ENCODE measurements at regions not wholly inside any gene's neighbourhood (a gene's known extent, or its start where the extent isn't known, plus 50 kb on each side); places are given as distances from the start of the nearest gene placed in this dataset.

GRCh38 chr13:31903111-31903815, 128.3 kb upstream of the FRY start:
- peaks cover 0 to 3% (median 1%) of the 10 kb centered on the region in 5 experiments for H3K27me3 ChIP-seq (replicated peaks in 2 of 5; ENCODE audit: control insufficient read depth in 4 of 5, insufficient read depth in 5 of 5, low read length in 4 of 5)
- no peaks in the 10 kb centered on the region for H3K36me3 ChIP-seq (ENCODE audit: control insufficient read depth in 4 of 4, insufficient read depth in 4 of 4, low read length in 3 of 4)
- peaks cover 4 to 38% (median 28%) of the 10 kb centered on the region in 4 experiments for H3K4me1 ChIP-seq (ENCODE audit: control extremely low read depth in 1 of 4, control insufficient read depth in 4 of 4, insufficient read depth in 4 of 4, low read length in 3 of 4)
- POLR2A ChIA-PET, result no interaction called here
- no peaks in the 10 kb centered on the region for H3K9me3 ChIP-seq (ENCODE audit: control extremely low read depth in 1 of 5, control insufficient read depth in 4 of 5, insufficient read depth in 2 of 5, low read depth in 1 of 5, low read length in 4 of 5)
- peak in 2 of 3 donors; percentile 33 to 41 for DNase-seq
- CTCF ChIA-PET, result interaction anchor here (0.6 to 1.0 kb wide), 2 partner anchors 17 to 50 kb away, joined by 3 to 4 read pairs; no protein-coding TSS in a partner anchor
- no peak overlapping the region for H3K27ac ChIP-seq (ENCODE audit: insufficient read depth in 1 of 2, low read depth in 1 of 2, low read length in 2 of 2, poor library complexity in 1 of 2, severe bottlenecking in 2 of 2)
- WGBS (ENCODE audit: insufficient coverage), result 19% methylated on average over 2 of the region's 7 CpGs
- peak overlapping the region in 2 of 7 experiments; percentile 29 to 35 for H3K4me3 ChIP-seq (ENCODE audit: control insufficient read depth in 1 of 7, extremely low read depth in 1 of 7, insufficient read depth in 4 of 7, low read depth in 2 of 7, low read length in 6 of 7)

- Histone ChIP-seq H3K27ac (ENCODE audit: insufficient read depth in 1 of 2, low read depth in 1 of 2, low read length in 2 of 2, poor library complexity in 1 of 2, severe bottlenecking in 2 of 2) (no peak overlapping the region), H3K4me3 (ENCODE audit: control insufficient read depth in 1 of 7, extremely low read depth in 1 of 7, insufficient read depth in 4 of 7, low read depth in 2 of 7, low read length in 6 of 7) (no peak overlapping the region), H3K9me3 (ENCODE audit: control extremely low read depth in 1 of 5, control insufficient read depth in 4 of 5, insufficient read depth in 2 of 5, low read depth in 1 of 5, low read length in 4 of 5) (no peaks in the 10 kb centered on the region), H3K4me1 (ENCODE audit: control extremely low read depth in 1 of 4, control insufficient read depth in 4 of 4, insufficient read depth in 4 of 4, low read length in 3 of 4) (peaks cover under 1 to 36% (median 24%) of the 10 kb centered on the region in 4 experiments), H3K36me3 (ENCODE audit: control insufficient read depth in 4 of 4, insufficient read depth in 4 of 4, low read length in 3 of 4) (no peaks in the 10 kb centered on the region), H3K27me3 (replicated peaks in 2 of 5; ENCODE audit: control insufficient read depth in 4 of 5, insufficient read depth in 5 of 5, low read length in 4 of 5) (peaks cover 0 to 3% (median 1%) of the 10 kb centered on the region in 5 experiments)
- no peak for DNase-seq
- ChIA-PET CTCF (interaction anchor here (0.8 to 1.8 kb wide), 9 partner anchors 8 to 176 kb away, joined by 3 to 6 read pairs (median 3); no protein-coding TSS in a partner anchor), POLR2A (interaction anchor here (0.6 kb wide), 2 partner anchors 70 to 1582 kb away, joined by 3 read pairs; no protein-coding TSS in a partner anchor)
- 79% methylated on average over 5 of the region's 6 CpGs for WGBS (ENCODE audit: insufficient coverage)
These were observed 126.4 kb upstream of the FRY start for GRCh38 chr13:31904941-31905824.

GRCh38 chr13:31905961-31906360, 125.6 kb upstream of the FRY start:
- no peaks in the 10 kb centered on the region for H3K36me3 ChIP-seq (ENCODE audit: control insufficient read depth in 4 of 4, insufficient read depth in 4 of 4, low read length in 3 of 4)
- peaks cover 0 to 3% (median 1%) of the 10 kb centered on the region in 5 experiments for H3K27me3 ChIP-seq (replicated peaks in 2 of 5; ENCODE audit: control insufficient read depth in 4 of 5, insufficient read depth in 5 of 5, low read length in 4 of 5)
- no peaks in the 10 kb centered on the region for H3K9me3 ChIP-seq (ENCODE audit: control extremely low read depth in 1 of 5, control insufficient read depth in 4 of 5, insufficient read depth in 2 of 5, low read depth in 1 of 5, low read length in 4 of 5)
- ChIA-PET CTCF (interaction anchor here (0.7 to 1.8 kb wide), 9 partner anchors 9 to 175 kb away, joined by 3 to 6 read pairs (median 3); no protein-coding TSS in a partner anchor), POLR2A (interaction anchor here (0.6 kb wide), 2 partner anchors 71 to 1583 kb away, joined by 3 read pairs; no protein-coding TSS in a partner anchor)
- peaks cover 5 to 43% (median 30%) of the 10 kb centered on the region in 4 experiments for H3K4me1 ChIP-seq (ENCODE audit: control extremely low read depth in 1 of 4, control insufficient read depth in 4 of 4, insufficient read depth in 4 of 4, low read length in 3 of 4)
- no peak overlapping the region for H3K4me3 ChIP-seq (ENCODE audit: control insufficient read depth in 1 of 7, extremely low read depth in 1 of 7, insufficient read depth in 4 of 7, low read depth in 2 of 7, low read length in 6 of 7)
- DNase-seq, result no peak
- H3K27ac ChIP-seq (ENCODE audit: insufficient read depth in 1 of 2, low read depth in 1 of 2, low read length in 2 of 2, poor library complexity in 1 of 2, severe bottlenecking in 2 of 2), result no peak overlapping the region
- 98% methylated on average over 7 of the region's 11 CpGs for WGBS (ENCODE audit: insufficient coverage)

DNA sequence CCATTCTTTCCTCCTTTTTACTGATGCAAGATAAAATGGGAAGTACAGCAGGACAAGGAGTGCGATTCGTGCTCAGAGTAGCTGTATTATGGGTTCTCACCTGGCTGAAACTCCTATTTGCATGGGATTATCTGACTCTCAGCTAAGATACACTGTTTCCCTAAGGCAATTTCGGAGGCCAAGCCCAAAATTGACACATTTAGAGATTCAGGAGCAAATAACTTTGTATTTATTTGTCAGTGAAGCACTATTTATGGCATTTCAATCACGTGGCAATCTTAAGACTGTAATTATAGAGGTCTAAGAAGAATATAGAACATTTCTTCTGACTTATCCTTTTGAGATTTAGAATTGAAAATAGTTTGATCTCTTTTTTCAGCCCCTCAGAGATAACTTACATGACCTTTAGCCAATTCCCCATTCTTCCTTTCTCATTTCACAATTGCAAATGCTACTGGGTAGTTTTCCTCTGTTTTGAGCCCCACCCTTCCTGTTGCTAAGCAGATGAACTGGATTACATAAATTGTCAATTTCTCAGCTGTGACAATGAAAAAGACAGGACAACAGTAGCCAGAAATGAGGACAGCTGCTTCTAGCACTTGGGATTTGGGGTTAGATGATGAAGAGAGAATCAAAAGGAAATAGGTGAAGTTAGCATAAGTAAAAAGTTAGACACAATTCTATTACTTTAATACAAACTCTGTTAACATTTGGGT, 122.7 kb upstream of the FRY start:
- no peaks in the 10 kb centered on the region for H3K9me3 ChIP-seq (ENCODE audit: control extremely low read depth in 1 of 5, control insufficient read depth in 4 of 5, insufficient read depth in 2 of 5, low read depth in 1 of 5, low read length in 4 of 5)
- H3K4me3 ChIP-seq (ENCODE audit: control insufficient read depth in 1 of 7, extremely low read depth in 1 of 7, insufficient read depth in 4 of 7, low read depth in 2 of 7, low read length in 6 of 7), result no peak overlapping the region
- WGBS (ENCODE audit: insufficient coverage), result 100% methylated on average over 3 of the region's 4 CpGs
- no peak overlapping the region for H3K27ac ChIP-seq (ENCODE audit: insufficient read depth in 1 of 2, low read depth in 1 of 2, low read length in 2 of 2, poor library complexity in 1 of 2, severe bottlenecking in 2 of 2)
- CTCF ChIA-PET, result interaction anchor here (0.9 to 4.0 kb wide), 15 partner anchors 10 to 337 kb away, joined by 3 to 40 read pairs (median 6); no protein-coding TSS in a partner anchor
- POLR2A ChIA-PET, result no interaction called here
- peaks cover 0 to 3% (median 0%) of the 10 kb centered on the region in 5 experiments for H3K27me3 ChIP-seq (replicated peaks in 2 of 5; ENCODE audit: control insufficient read depth in 4 of 5, insufficient read depth in 5 of 5, low read length in 4 of 5)
- no peak for DNase-seq
- peaks cover 5 to 31% (median 21%) of the 10 kb centered on the region in 4 experiments for H3K4me1 ChIP-seq (ENCODE audit: control extremely low read depth in 1 of 4, control insufficient read depth in 4 of 4, insufficient read depth in 4 of 4, low read length in 3 of 4)
- H3K36me3 ChIP-seq (ENCODE audit: control insufficient read depth in 4 of 4, insufficient read depth in 4 of 4, low read length in 3 of 4), result no peaks in the 10 kb centered on the region

DNA sequence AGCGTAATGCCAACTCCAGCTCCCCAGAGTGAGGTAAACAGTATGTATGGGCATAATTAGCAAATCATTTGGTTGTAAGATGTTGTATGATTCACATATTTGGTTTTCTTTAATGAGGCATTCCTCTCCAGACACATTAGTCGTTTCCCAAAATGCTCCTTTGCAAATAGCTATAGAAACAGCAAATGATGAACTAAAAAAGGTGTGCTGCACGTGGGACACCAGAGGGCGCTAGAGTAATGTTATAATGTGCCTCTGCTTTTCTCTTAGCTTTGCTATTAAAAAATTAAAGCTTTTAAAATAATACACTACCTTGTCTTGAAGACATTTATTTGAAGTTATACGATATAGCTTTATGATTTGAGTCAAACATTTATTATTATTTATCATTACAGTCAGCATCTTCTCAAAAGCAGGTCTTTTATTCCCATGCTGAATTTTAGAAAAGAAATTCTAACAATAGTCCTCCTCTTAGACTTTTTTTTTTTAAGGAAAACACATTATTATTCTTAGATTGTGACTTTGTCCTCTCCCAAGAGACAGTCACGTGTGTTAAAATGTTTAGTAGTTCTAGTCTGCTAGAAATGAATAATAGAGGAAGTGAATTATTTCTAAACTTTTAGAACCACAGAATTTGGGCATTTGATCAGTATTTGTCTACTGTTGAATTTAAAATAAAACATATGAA, 121.6 kb upstream of the FRY start:
- peak; percentile 72 to 85 (median 76) for DNase-seq
- peak overlapping the region in 1 of 7 experiments; percentile 6 for H3K4me3 ChIP-seq (ENCODE audit: control insufficient read depth in 1 of 7, extremely low read depth in 1 of 7, insufficient read depth in 4 of 7, low read depth in 2 of 7, low read length in 6 of 7)
- no peaks in the 10 kb centered on the region for H3K9me3 ChIP-seq (ENCODE audit: control extremely low read depth in 1 of 5, control insufficient read depth in 4 of 5, insufficient read depth in 2 of 5, low read depth in 1 of 5, low read length in 4 of 5)
- no CpG with 5 or more reads among the region's 6 CpGs for WGBS (ENCODE audit: insufficient coverage)
- H3K4me1 ChIP-seq (ENCODE audit: control extremely low read depth in 1 of 4, control insufficient read depth in 4 of 4, insufficient read depth in 4 of 4, low read length in 3 of 4), result peaks cover 5 to 22% (median 14%) of the 10 kb centered on the region in 4 experiments
- H3K27ac ChIP-seq (ENCODE audit: insufficient read depth in 1 of 2, low read depth in 1 of 2, low read length in 2 of 2, poor library complexity in 1 of 2, severe bottlenecking in 2 of 2), result no peak overlapping the region
- CTCF ChIA-PET, result interaction anchor here (0.6 to 4.0 kb wide), 40 partner anchors 8 to 336 kb away, joined by 3 to 40 read pairs (median 4); no protein-coding TSS in a partner anchor
- POLR2A ChIA-PET, result no interaction called here
- H3K36me3 ChIP-seq (ENCODE audit: control insufficient read depth in 4 of 4, insufficient read depth in 4 of 4, low read length in 3 of 4), result no peaks in the 10 kb centered on the region
- H3K27me3 ChIP-seq (replicated peaks in 2 of 5; ENCODE audit: control insufficient read depth in 4 of 5, insufficient read depth in 5 of 5, low read length in 4 of 5), result peaks cover 0 to 3% (median 0%) of the 10 kb centered on the region in 5 experiments

DNA sequence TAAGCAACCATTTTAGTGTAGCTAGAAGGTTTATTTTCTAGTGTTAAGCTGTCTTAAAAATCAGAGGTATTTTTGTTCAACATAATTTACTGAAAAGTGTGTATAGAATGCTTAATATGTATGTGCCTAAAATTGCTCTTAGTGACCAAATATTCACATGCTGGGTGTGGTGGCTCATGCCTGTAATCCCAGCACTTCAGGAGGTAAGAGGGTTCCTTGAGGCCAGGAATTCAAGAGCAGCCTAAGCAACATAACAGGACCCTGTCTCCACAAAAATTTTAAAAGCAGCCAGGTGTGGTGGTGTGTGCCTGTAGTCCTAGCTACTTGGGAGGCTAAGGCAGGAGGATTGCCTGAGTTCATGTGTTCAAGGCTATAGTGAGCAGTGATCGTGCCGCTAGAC, 120.9 kb upstream of the FRY start:
- Histone ChIP-seq H3K9me3 (ENCODE audit: control extremely low read depth in 1 of 5, control insufficient read depth in 4 of 5, insufficient read depth in 2 of 5, low read depth in 1 of 5, low read length in 4 of 5) (no peaks in the 10 kb centered on the region), H3K27me3 (replicated peaks in 2 of 5; ENCODE audit: control insufficient read depth in 4 of 5, insufficient read depth in 5 of 5, low read length in 4 of 5) (peaks cover 0 to 3% (median under 1%) of the 10 kb centered on the region in 5 experiments), H3K4me3 (ENCODE audit: control insufficient read depth in 1 of 7, extremely low read depth in 1 of 7, insufficient read depth in 4 of 7, low read depth in 2 of 7, low read length in 6 of 7) (no peak overlapping the region), H3K4me1 (ENCODE audit: control extremely low read depth in 1 of 4, control insufficient read depth in 4 of 4, insufficient read depth in 4 of 4, low read length in 3 of 4) (peaks cover 5 to 19% (median 9%) of the 10 kb centered on the region in 4 experiments), H3K36me3 (ENCODE audit: control insufficient read depth in 4 of 4, insufficient read depth in 4 of 4, low read length in 3 of 4) (no peaks in the 10 kb centered on the region), H3K27ac (ENCODE audit: insufficient read depth in 1 of 2, low read depth in 1 of 2, low read length in 2 of 2, poor library complexity in 1 of 2, severe bottlenecking in 2 of 2) (no peak overlapping the region)
- CTCF ChIA-PET, result interaction anchor here (0.7 to 4.0 kb wide), 33 partner anchors 9 to 335 kb away, joined by 3 to 40 read pairs (median 5); no protein-coding TSS in a partner anchor
- no CpG with 5 or more reads among the region's 2 CpGs for WGBS (ENCODE audit: insufficient coverage)
- POLR2A ChIA-PET, result no interaction called here
- no peak for DNase-seq

Measured in common myeloid progenitor, CD34-positive (primary cell).